H1 (cell line): ENCODE measurements at regions not wholly inside any gene's neighbourhood (a gene's known extent, or its start where the extent isn't known, plus 50 kb on each side); places are given as distances from the start of the nearest gene placed in this dataset.

ENCODE experiments used
- CTCF ChIA-PET: fragments of 300-600 bp; sonication (Branson Sonifier 250); formaldehyde crosslinking; loops from one replicate; lab custom pipeline; 2021; ENCODE audit not compliant: partially characterized antibody; lab: Charles Lee
- POLR2A ChIA-PET: fragments of 300-600 bp; sonication (Branson Sonifier 250); formaldehyde crosslinking; loops from one replicate; lab custom pipeline; 2021; ENCODE audit warnings: inconsistent platforms; ENCODE audit not compliant: partially characterized antibody; lab: Charles Lee
- DNase-seq, 2 experiments: peaks; one replicate each; pipeline versions ENCODE4 v3.0.0 to v3.0.0-alpha.2; 2010 to 2022; ENCODE audit warnings: low spot score in 2 of 2, low read depth in 1 of 2, mixed read lengths in 1 of 2
- FAIRE-seq: peaks from 2 replicates; lab custom pipeline; 2011; peaks lifted over from hg19 to GRCh38; lab: Jason Lieb, UNC
- H2AFZ ChIP-seq: 2 replicates; pipeline ENCODE4 v1.8.1; 2012; ENCODE audit warnings: low read length, inconsistent platforms
- H2AK5ac ChIP-seq: 2 replicates; pipeline ENCODE4 v1.6.1; 2013; ENCODE audit warnings: low read depth, low read length
- H2BK120ac ChIP-seq: replicated peaks from 2 replicates; pipeline ENCODE3; 2013; ENCODE audit warnings: low read depth, low read length, inconsistent platforms
- H2BK12ac ChIP-seq: 2 replicates; pipeline ENCODE4 v1.6.1; 2013; ENCODE audit warnings: low read depth, low read length
- H2BK15ac ChIP-seq: 2 replicates; pipeline ENCODE4 v1.6.1; 2013; ENCODE audit warnings: low read length
- H2BK20ac ChIP-seq: 2 replicates; pipeline ENCODE4 v1.6.1; 2013; ENCODE audit warnings: low read length
- H2BK5ac ChIP-seq: 2 replicates; pipeline ENCODE4 v1.6.1; 2013; ENCODE audit warnings: low read depth, low read length
- H3K14ac ChIP-seq: 2 replicates; pipeline ENCODE4 v1.6.1; 2013; ENCODE audit warnings: inconsistent platforms; ENCODE audit not compliant: insufficient read length
- H3K18ac ChIP-seq: 2 replicates; pipeline ENCODE4 v1.6.1; 2013; ENCODE audit warnings: low read length; ENCODE audit errors: extremely low read depth
- H3K23ac ChIP-seq: 2 replicates; pipeline ENCODE4 v1.6.1; 2013; ENCODE audit warnings: inconsistent platforms; ENCODE audit not compliant: insufficient read length
- H3K23me2 ChIP-seq: 2 replicates; pipeline ENCODE4 v1.6.1; 2013; ENCODE audit warnings: low read depth, low read length
- H3K27ac ChIP-seq: 2 replicates; pipeline ENCODE4 v1.6.1; 2011; ENCODE audit warnings: low read depth, low read length, inconsistent platforms
- H3K27me3 ChIP-seq, 4 experiments: replicated peaks in 1 of 4; 1 replicate in 1 of 4; 2 replicates in 3 of 4; pipeline versions ENCODE4 v1.6.1 to v1.8.1; 2011 to 2013; ENCODE audit warnings: low read length in 3 of 4, mild to moderate bottlenecking in 3 of 4, inconsistent platforms in 2 of 4, mixed read lengths in 2 of 4, moderate library complexity in 1 of 4; ENCODE audit not compliant: control insufficient read depth in 3 of 4, insufficient read depth in 3 of 4; ENCODE audit errors: extremely low read depth in 1 of 4
- H3K36me3 ChIP-seq, 4 experiments: 2 replicates each; pipeline versions ENCODE4 v1.6.1 to v1.8.1; 2011 to 2013; ENCODE audit warnings: mild to moderate bottlenecking in 4 of 4, low read length in 3 of 4, moderate library complexity in 2 of 4, control low read depth in 1 of 4, inconsistent platforms in 1 of 4; ENCODE audit not compliant: insufficient read depth in 4 of 4, control insufficient read depth in 2 of 4
- H3K4ac ChIP-seq: replicated peaks from 2 replicates; pipeline ENCODE3; 2013; ENCODE audit warnings: low read length, low read depth, mixed read lengths, inconsistent platforms; ENCODE audit not compliant: insufficient read length
- H3K4me1 ChIP-seq, 4 experiments: replicated peaks in 1 of 4; 1 replicate in 1 of 4; 2 replicates in 3 of 4; pipeline versions ENCODE4 v1.6.1 to v1.8.1; 2011 to 2013; ENCODE audit warnings: low read length in 3 of 4, inconsistent platforms in 2 of 4, mixed read lengths in 1 of 4; ENCODE audit not compliant: insufficient read depth in 4 of 4, control insufficient read depth in 3 of 4
- H3K4me2 ChIP-seq, 2 experiments: 2 replicates each; pipeline versions ENCODE4 v1.6.1 to v1.8.1; 2011 to 2013; ENCODE audit warnings: low read depth in 2 of 2, low read length in 2 of 2, control low read depth in 1 of 2, inconsistent platforms in 1 of 2, mild to moderate bottlenecking in 1 of 2; ENCODE audit not compliant: insufficient read depth in 1 of 2
- H3K4me3 ChIP-seq, 4 experiments: fragments of 200-600, 300-600 bp in 1 of 4; sonication (generic), shearing (Covaris generic), sonication (Bioruptor Twin) in 1 of 4; 2 replicates each; pipeline versions ENCODE4 v1.5.1 to v1.8.1; 2011 to 2016; ENCODE audit warnings: low read length in 4 of 4, low read depth in 3 of 4, control low read depth in 2 of 4, inconsistent platforms in 2 of 4, mild to moderate bottlenecking in 2 of 4, mixed read lengths in 1 of 4, moderate library complexity in 1 of 4; ENCODE audit not compliant: insufficient read depth in 2 of 4; ENCODE audit errors: extremely low read depth in 1 of 4
- H3K56ac ChIP-seq: replicated peaks from 2 replicates; pipeline ENCODE3; 2013; ENCODE audit warnings: low read depth, mild to moderate bottlenecking, mixed read lengths, low read length, inconsistent platforms; ENCODE audit not compliant: insufficient read length
- H3K79me1 ChIP-seq: 2 replicates; pipeline ENCODE4 v1.6.1; 2013; ENCODE audit warnings: low read depth, low read length, control low read depth
- H3K79me2 ChIP-seq, 2 experiments: 2 replicates each; pipeline versions ENCODE4 v1.6.1 to v1.8.1; 2012 to 2013; ENCODE audit warnings: low read length in 2 of 2, mild to moderate bottlenecking in 2 of 2, inconsistent platforms in 1 of 2; ENCODE audit not compliant: insufficient read depth in 2 of 2, control insufficient read depth in 1 of 2
- H3K9ac ChIP-seq, 4 experiments: replicated peaks in 1 of 4; 1 replicate in 1 of 4; 2 replicates in 3 of 4; pipeline versions ENCODE4 v1.6.1 to v1.8.1; 2011 to 2013; ENCODE audit warnings: low read depth in 3 of 4, low read length in 3 of 4, control low read depth in 2 of 4, mild to moderate bottlenecking in 2 of 4, moderate library complexity in 2 of 4, inconsistent platforms in 1 of 4; ENCODE audit errors: extremely low read depth in 1 of 4
- H3K9me3 ChIP-seq, 2 experiments: 2 replicates each; pipeline versions ENCODE4 v1.6.1 to v1.8.1; 2012 to 2013; ENCODE audit warnings: mild to moderate bottlenecking in 2 of 2, moderate library complexity in 2 of 2, control low read depth in 1 of 2, inconsistent platforms in 1 of 2, low read depth in 1 of 2, low read length in 1 of 2, mixed read lengths in 1 of 2; ENCODE audit not compliant: insufficient read depth in 2 of 2
- H4K20me1 ChIP-seq, 2 experiments: replicated peaks in 1 of 2; 2 replicates each; pipeline versions ENCODE3 to v1.8.1; 2011 to 2013; ENCODE audit warnings: inconsistent platforms in 2 of 2, low read length in 2 of 2, mild to moderate bottlenecking in 1 of 2; ENCODE audit not compliant: insufficient read depth in 2 of 2, control insufficient read depth in 1 of 2
- H4K5ac ChIP-seq: 2 replicates; pipeline ENCODE4 v1.6.1; 2013; ENCODE audit warnings: low read length, low read depth, mixed read lengths, inconsistent platforms; ENCODE audit not compliant: insufficient read length
- H4K8ac ChIP-seq: 2 replicates; pipeline ENCODE4 v1.8.0; 2013; ENCODE audit warnings: mild to moderate bottlenecking, moderate library complexity, low read length, inconsistent platforms; ENCODE audit not compliant: insufficient read depth; ENCODE audit errors: extremely low read depth
- H4K91ac ChIP-seq: replicated peaks from 2 replicates; pipeline ENCODE3; 2013; ENCODE audit warnings: low read length, mixed read lengths, inconsistent platforms; ENCODE audit not compliant: insufficient read length
- ASH2L ChIP-seq: fragments of 200-600, 300-600 bp; sonication (generic); IDR thresholded peaks from one replicate; pipeline ENCODE4 v1.7.1; 2017; ENCODE audit warnings: low read length
- BCL11A ChIP-seq, 2 experiments: IDR thresholded peaks; one replicate each; pipeline ENCODE4 v1.6.1; 2011; ENCODE audit warnings: low read depth in 2 of 2, low read length in 2 of 2, mild to moderate bottlenecking in 2 of 2
- CBX8 ChIP-seq: fragments of 300-800, 300-1000 bp; sonication (generic); IDR thresholded peaks from 2 replicates; pipeline ENCODE4 v1.7.1; 2016; ENCODE audit warnings: low read depth, low read length, borderline replicate concordance
- CHD2 ChIP-seq: IDR thresholded peaks from 2 replicates; pipeline ENCODE4 v1.6.1; 2012; ENCODE audit warnings: low read length, improper control_type of control experiment
- EP300 ChIP-seq, 2 experiments: IDR thresholded peaks; 1 replicate in 1 of 2; 2 replicates in 1 of 2; pipeline ENCODE4 v1.6.1; 2011 to 2012; ENCODE audit warnings: low read depth in 2 of 2, low read length in 2 of 2, mild to moderate bottlenecking in 2 of 2, borderline replicate concordance in 1 of 2, inconsistent platforms in 1 of 2, moderate library complexity in 1 of 2
- POLR2AphosphoS5 ChIP-seq: IDR thresholded peaks from 2 replicates; pipeline ENCODE4 v1.6.1; 2011; ENCODE audit warnings: low read depth, low read length
- RFX5 ChIP-seq: IDR thresholded peaks from 2 replicates; pipeline ENCODE4 v1.6.1; 2011; ENCODE audit warnings: low read depth, low read length, improper control_type of control experiment, borderline replicate concordance
- TCF12 ChIP-seq: IDR thresholded peaks from 2 replicates; pipeline ENCODE4 v1.6.1; 2011; ENCODE audit warnings: low read depth, mild to moderate bottlenecking, low read length
- TEAD4 ChIP-seq: IDR thresholded peaks from 2 replicates; pipeline ENCODE4 v1.6.1; 2012; ENCODE audit warnings: low read depth, low read length, inconsistent platforms, mixed read lengths
- WGBS, 2 experiments: shearing (Covaris generic) in 1 of 2; methylation state at CpG; one replicate each; pipeline versions ENCODE4 v1.1.6 to v1.1.7; 2013 to 2015; ENCODE audit warnings: low lambda C conversion rate in 2 of 2, mixed read lengths in 2 of 2, inconsistent platforms in 1 of 2, low coverage in 1 of 2, missing lambda C conversion rate in 1 of 2; ENCODE audit not compliant: insufficient replicate concordance in 2 of 2, insufficient coverage in 1 of 2, insufficient read length in 1 of 2; ENCODE audit errors: extremely low coverage in 1 of 2, missing lambda C conversion rate in 1 of 2; 5-methylcytosine and 5-hydroxymethylcytosine counted together
- TF ChIP-seq, protein P1 (sequence below): IDR thresholded peaks from 2 replicates; pipeline ENCODE4 v1.6.1; 2012; ENCODE audit warnings: inconsistent platforms

DNA sequence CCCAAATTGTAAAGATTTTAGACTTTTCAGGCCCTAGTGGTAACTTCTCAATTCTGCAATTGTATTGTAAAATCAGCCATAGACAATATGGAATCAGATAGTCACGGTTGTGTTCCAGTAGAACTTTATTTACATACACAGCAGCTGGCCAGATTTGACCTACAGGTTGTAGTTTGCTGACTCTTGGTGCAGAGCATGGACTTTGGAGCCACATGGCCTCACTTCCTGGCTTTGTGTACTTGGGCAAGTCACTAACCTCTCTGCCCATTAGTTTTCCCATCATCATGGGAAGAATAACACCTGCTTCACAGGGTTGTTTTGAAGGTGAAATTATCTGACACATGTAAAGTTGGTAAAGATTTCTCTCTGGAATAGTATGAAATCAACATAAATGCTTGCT, 147.6 kb downstream of the TMEM200C start:
- no peak overlapping the region for H2BK20ac ChIP-seq
- H4K5ac ChIP-seq: no peak overlapping the region
- no peak overlapping the region for H4K91ac ChIP-seq
- CTCF ChIA-PET: no interaction called here
- H2BK5ac ChIP-seq: no peak overlapping the region
- 84% methylated on average over 1 of the region's 1 CpG; no CpG with 5 or more reads in 1 of the 2 experiments for WGBS, 2 experiments
- H3K4ac ChIP-seq: no peak overlapping the region
- H3K23me2 ChIP-seq: no peaks in the 10 kb centered on the region
- no peak overlapping the region for H3K56ac ChIP-seq
- TF ChIP-seq, protein P1, sequence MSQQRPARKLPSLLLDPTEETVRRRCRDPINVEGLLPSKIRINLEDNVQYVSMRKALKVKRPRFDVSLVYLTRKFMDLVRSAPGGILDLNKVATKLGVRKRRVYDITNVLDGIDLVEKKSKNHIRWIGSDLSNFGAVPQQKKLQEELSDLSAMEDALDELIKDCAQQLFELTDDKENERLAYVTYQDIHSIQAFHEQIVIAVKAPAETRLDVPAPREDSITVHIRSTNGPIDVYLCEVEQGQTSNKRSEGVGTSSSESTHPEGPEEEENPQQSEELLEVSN: no peak
- no peak for TF ChIP-seq BCL11A (IDR thresholded peaks at IDR 0.05; ENCODE audit: low read depth in 2 of 2, low read length in 2 of 2)
- TF ChIP-seq EP300 (IDR thresholded peaks at IDR 0.05; ENCODE audit: borderline replicate concordance in 1 of 2, low read depth in 2 of 2, low read length in 2 of 2): no peak
- TF ChIP-seq POLR2AphosphoS5: no peak
- no peak for TF ChIP-seq CBX8
- no peak for TF ChIP-seq TCF12
- no peak for TF ChIP-seq TEAD4
- TF ChIP-seq RFX5: no peak
- TF ChIP-seq CHD2: no peak
- TF ChIP-seq ASH2L: no peak
- no peak overlapping the region for H3K4me3 ChIP-seq
- no peaks in the 10 kb centered on the region for H3K36me3 ChIP-seq
- no peak overlapping the region for H3K4me2 ChIP-seq
- no peaks in the 10 kb centered on the region for H3K9me3 ChIP-seq
- no peak overlapping the region for H2AFZ ChIP-seq
- no peak overlapping the region for H4K8ac ChIP-seq
- no peak overlapping the region for H2BK12ac ChIP-seq
- H3K27me3 ChIP-seq: peaks cover 0 to 4% (median under 1%) of the 10 kb centered on the region in 4 experiments; a peak in 2 of 7 replicates
- POLR2A ChIA-PET: interaction anchor here (0.9 kb wide), 1 partner anchor 8 kb away, joined by 3 read pairs; no protein-coding TSS in a partner anchor
- H3K79me2 ChIP-seq: no peaks in the 10 kb centered on the region
- no peaks in the 10 kb centered on the region for H3K79me1 ChIP-seq
- H2BK15ac ChIP-seq: no peak overlapping the region
- no peak overlapping the region for H3K18ac ChIP-seq
- H3K14ac ChIP-seq: no peak overlapping the region
- H3K4me1 ChIP-seq: no peaks in the 10 kb centered on the region; a peak in 1 of 7 replicates
- FAIRE-seq (no peak), DNase-seq (no peak)
- peak overlapping the region in 1 of 4 experiments; percentile 17; a peak in 1 of 7 replicates for H3K9ac ChIP-seq
- H2AK5ac ChIP-seq: no peak overlapping the region
- no peak overlapping the region for H3K23ac ChIP-seq
- no peak overlapping the region for H3K27ac ChIP-seq
- H2BK120ac ChIP-seq: no peak overlapping the region
- no peaks in the 10 kb centered on the region for H4K20me1 ChIP-seq
